Neuronal stem cell (in vitro differentiated cells): ENCODE measurements at regions not wholly inside any gene's neighbourhood (a gene's known extent, or its start where the extent isn't known, plus 50 kb on each side); places are given as distances from the start of the nearest gene placed in this dataset.
A peak's percentile ranks its signal among the peaks of the same experiment; 100 is the strongest.

Experiments
- DNase-seq: peaks from one replicate; pipeline ENCODE4 v3.0.0-alpha.2; 2013; ENCODE audit warnings: low spot score
- H2AFZ ChIP-seq: one replicate; pipeline ENCODE4 v1.6.1; 2013; ENCODE audit warnings: mild to moderate bottlenecking, low read length, inconsistent platforms
- H2AK5ac ChIP-seq: 2 replicates; pipeline ENCODE4 v1.6.1; 2013; ENCODE audit warnings: low read depth, mild to moderate bottlenecking, inconsistent platforms, low read length, moderate library complexity, mixed read lengths
- H2BK120ac ChIP-seq: 2 replicates; pipeline ENCODE4 v1.6.1; 2013; ENCODE audit warnings: low read depth, mild to moderate bottlenecking, inconsistent platforms, low read length, moderate library complexity, mixed read lengths
- H2BK12ac ChIP-seq: one replicate; pipeline ENCODE4 v1.6.1; 2013; ENCODE audit warnings: low read length, inconsistent platforms
- H2BK15ac ChIP-seq: 2 replicates; pipeline ENCODE4 v1.6.1; 2013; ENCODE audit warnings: mild to moderate bottlenecking, low read length, inconsistent platforms, mixed read lengths
- H2BK5ac ChIP-seq: one replicate; pipeline ENCODE4 v1.6.1; 2013; ENCODE audit warnings: inconsistent platforms, mild to moderate bottlenecking, low read length, moderate library complexity
- H3K14ac ChIP-seq: one replicate; pipeline ENCODE4 v1.6.1; 2013; ENCODE audit warnings: low read length, inconsistent platforms
- H3K18ac ChIP-seq: 2 replicates; pipeline ENCODE4 v1.6.1; 2013; ENCODE audit warnings: low read length, inconsistent platforms
- H3K23ac ChIP-seq: 2 replicates; pipeline ENCODE4 v1.6.1; 2013; ENCODE audit warnings: low read depth, mild to moderate bottlenecking, mixed read lengths, low read length, inconsistent platforms; ENCODE audit not compliant: poor library complexity
- H3K27ac ChIP-seq: replicated peaks from 3 replicates; pipeline ENCODE4 v1.5.1; 2013; ENCODE audit warnings: low read length, inconsistent platforms
- H3K27me3 ChIP-seq, 3 experiments: 2 replicates each; pipeline ENCODE4 v1.6.1; 2013; ENCODE audit warnings: low read length in 3 of 3, mild to moderate bottlenecking in 2 of 3, inconsistent platforms in 1 of 3, low read depth in 1 of 3, mixed read lengths in 1 of 3, moderate library complexity in 1 of 3; ENCODE audit not compliant: control insufficient read depth in 3 of 3, insufficient read depth in 3 of 3
- H3K36me3 ChIP-seq, 2 donors: replicated peaks in 1 of 2; 2 replicates each; pipeline ENCODE4 v1.6.1; 2013; ENCODE audit warnings: low read length in 2 of 2; ENCODE audit not compliant: control insufficient read depth in 2 of 2, insufficient read depth in 2 of 2
- H3K4ac ChIP-seq: 2 replicates; pipeline ENCODE4 v1.6.1; 2013; ENCODE audit warnings: inconsistent platforms, mild to moderate bottlenecking, low read length, moderate library complexity
- H3K4me1 ChIP-seq, 2 donors: 1 replicate in 1 of 2; 2 replicates in 1 of 2; pipeline ENCODE4 v1.6.1; 2013; ENCODE audit warnings: low read length in 2 of 2, low read depth in 1 of 2; ENCODE audit not compliant: control insufficient read depth in 2 of 2, insufficient read depth in 1 of 2
- H3K4me2 ChIP-seq: one replicate; pipeline ENCODE4 v1.6.1; 2013; ENCODE audit warnings: mild to moderate bottlenecking, low read length, inconsistent platforms; ENCODE audit not compliant: insufficient read depth, poor library complexity, severe bottlenecking
- H3K4me3 ChIP-seq, 2 donors: 2 replicates each; pipeline ENCODE4 v1.5.1; 2013; ENCODE audit warnings: low read length in 2 of 2, mild to moderate bottlenecking in 2 of 2, inconsistent platforms in 1 of 2, moderate library complexity in 1 of 2
- H3K79me1 ChIP-seq: one replicate; pipeline ENCODE4 v1.6.1; 2013; ENCODE audit warnings: low read depth, mild to moderate bottlenecking, inconsistent platforms, low read length, moderate library complexity
- H3K9ac ChIP-seq: one replicate; pipeline ENCODE4 v1.6.1; 2013; ENCODE audit warnings: mild to moderate bottlenecking, low read depth, low read length, inconsistent platforms; ENCODE audit not compliant: poor library complexity
- H3K9me3 ChIP-seq, 2 donors: replicated peaks in 1 of 2; 2 replicates each; pipeline versions ENCODE3 to v1.6.1; 2013; ENCODE audit warnings: low read length in 2 of 2, mild to moderate bottlenecking in 2 of 2, inconsistent platforms in 1 of 2, low read depth in 1 of 2, mixed read lengths in 1 of 2, moderate library complexity in 1 of 2; ENCODE audit not compliant: control insufficient read depth in 2 of 2, insufficient read depth in 1 of 2
- H4K8ac ChIP-seq: one replicate; pipeline ENCODE4 v1.6.1; 2013; ENCODE audit warnings: low read depth, mild to moderate bottlenecking, inconsistent platforms, low read length, moderate library complexity
- H4K91ac ChIP-seq: one replicate; pipeline ENCODE4 v1.6.1; 2013; ENCODE audit warnings: low read length, low read depth, mild to moderate bottlenecking, inconsistent platforms; ENCODE audit not compliant: poor library complexity
- WGBS, 2 donors: extraction: QIAGEN DNeasy Blood & Tissue Kit; methylation state at CpG; one replicate each; pipeline ENCODE4 v1.1.7; 2013; ENCODE audit warnings: missing lambda C conversion rate in 2 of 2, mixed read lengths in 1 of 2; ENCODE audit not compliant: insufficient read length in 2 of 2, insufficient replicate concordance in 1 of 2; ENCODE audit errors: extremely low coverage in 2 of 2; 5-methylcytosine and 5-hydroxymethylcytosine counted together

GRCh38 chr14:82070040-82070439 is 536.4 kb upstream of the SEL1L start:
- Histone ChIP-seq H3K9me3 (no peaks in the 10 kb centered on the region), H4K8ac (no peak overlapping the region), H3K79me1 (no peaks in the 10 kb centered on the region), H3K27me3 (no peaks in the 10 kb centered on the region), H3K4me2 (no peak overlapping the region), H2BK15ac (no peak overlapping the region), H3K14ac (no peak overlapping the region), H3K36me3 (no peaks in the 10 kb centered on the region), H4K91ac (no peak overlapping the region), H3K4me1 (no peaks in the 10 kb centered on the region), H3K27ac (no peak overlapping the region), H3K23ac (no peak overlapping the region), H3K4ac (no peak overlapping the region), H2AK5ac (no peak overlapping the region), H2BK120ac (no peak overlapping the region), H3K18ac (no peak overlapping the region), H3K4me3 (no peak overlapping the region), H2AFZ (no peak overlapping the region), H2BK5ac (no peak overlapping the region), H3K9ac (no peak overlapping the region), H2BK12ac (no peak overlapping the region)
- no CpG with 5 or more reads among the region's 3 CpGs for WGBS, 2 donors
- no peak for DNase-seq

DNA sequence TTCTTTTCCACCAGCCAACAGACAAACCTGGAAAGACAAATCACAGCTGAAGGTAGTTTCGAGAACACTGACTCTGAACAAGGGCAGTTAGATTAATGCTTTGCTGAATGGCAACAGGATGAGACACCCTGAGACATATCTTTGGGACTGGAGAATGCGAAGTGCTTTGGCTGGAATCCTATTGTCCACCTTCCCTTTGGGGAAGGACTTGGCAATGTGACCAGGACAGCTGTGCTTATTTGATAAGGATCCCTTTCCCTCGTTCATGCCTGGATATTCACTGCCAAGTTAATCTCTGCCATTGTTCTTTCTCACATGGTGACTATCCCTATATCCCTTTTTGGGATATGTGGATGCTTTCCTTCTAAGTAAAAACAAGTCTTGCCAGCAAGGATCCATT is 537.1 kb upstream of the SEL1L start:
- no peak for DNase-seq
- Histone ChIP-seq H3K9ac (no peak overlapping the region), H3K27me3 (no peaks in the 10 kb centered on the region), H2AK5ac (no peak overlapping the region), H2BK12ac (no peak overlapping the region), H3K27ac (no peak overlapping the region), H3K23ac (no peak overlapping the region), H3K4ac (no peak overlapping the region), H3K9me3 (no peaks in the 10 kb centered on the region), H3K4me1 (no peaks in the 10 kb centered on the region), H3K79me1 (no peaks in the 10 kb centered on the region), H2BK5ac (no peak overlapping the region), H4K91ac (no peak overlapping the region), H3K4me2 (no peak overlapping the region), H2AFZ (no peak overlapping the region), H3K14ac (no peak overlapping the region), H3K36me3 (no peaks in the 10 kb centered on the region), H4K8ac (no peak overlapping the region), H2BK15ac (no peak overlapping the region), H2BK120ac (no peak overlapping the region), H3K18ac (no peak overlapping the region), H3K4me3 (no peak overlapping the region)
- no CpG with 5 or more reads among the region's 3 CpGs for WGBS, 2 donors

- no peaks in the 10 kb centered on the region for H3K4me1 ChIP-seq
- no CpG with 5 or more reads among the region's 2 CpGs for WGBS, 2 donors
Measured at GRCh38 chr14:82073547-82073946, 539.9 kb upstream of the SEL1L start.

GRCh38 chr14:82075566-82075965 is 541.9 kb upstream of the SEL1L start:
- no peak overlapping the region for H3K9ac ChIP-seq
- no peaks in the 10 kb centered on the region for H3K79me1 ChIP-seq
- no peak overlapping the region for H4K8ac ChIP-seq
- H3K4me3 ChIP-seq = no peak overlapping the region
- no peaks in the 10 kb centered on the region for H3K9me3 ChIP-seq
- H2BK120ac ChIP-seq = no peak overlapping the region
- H4K91ac ChIP-seq = no peak overlapping the region
- no peak overlapping the region for H2BK5ac ChIP-seq
- H3K4me2 ChIP-seq = no peak overlapping the region
- H3K27me3 ChIP-seq = no peaks in the 10 kb centered on the region
- no peak overlapping the region for H3K14ac ChIP-seq
- H2BK12ac ChIP-seq = no peak overlapping the region
- WGBS, 2 donors = no CpG with 5 or more reads among the region's 3 CpGs
- no peak overlapping the region for H2BK15ac ChIP-seq
- no peak overlapping the region for H3K27ac ChIP-seq
- no peak overlapping the region for H3K23ac ChIP-seq
- H3K36me3 ChIP-seq = no peaks in the 10 kb centered on the region
- H3K4me1 ChIP-seq = peaks cover 0 to 2% of the 10 kb centered on the region in 2 donors
- H3K18ac ChIP-seq = no peak overlapping the region
- H3K4ac ChIP-seq = no peak overlapping the region
- H2AK5ac ChIP-seq = no peak overlapping the region
- DNase-seq = peak; percentile 73
- H2AFZ ChIP-seq = no peak overlapping the region

More at GRCh38 chr14:82073547-82073946, 539.9 kb upstream of the SEL1L start:
- H4K91ac ChIP-seq = no peak overlapping the region
- H3K14ac ChIP-seq = no peak overlapping the region
- no peak overlapping the region for H2AK5ac ChIP-seq
- no peaks in the 10 kb centered on the region for H3K36me3 ChIP-seq
- no peak overlapping the region for H3K4ac ChIP-seq
- H3K18ac ChIP-seq = no peak overlapping the region
- no peak overlapping the region for H3K27ac ChIP-seq
- H2AFZ ChIP-seq = no peak overlapping the region
- no peak overlapping the region for H2BK120ac ChIP-seq
- no peak overlapping the region for H3K23ac ChIP-seq
- H3K9me3 ChIP-seq = no peaks in the 10 kb centered on the region
- no peak overlapping the region for H2BK12ac ChIP-seq
- no peak for DNase-seq
- no peaks in the 10 kb centered on the region for H3K27me3 ChIP-seq
- H3K4me3 ChIP-seq = no peak overlapping the region
- no peak overlapping the region for H4K8ac ChIP-seq
- no peaks in the 10 kb centered on the region for H3K79me1 ChIP-seq
- H2BK15ac ChIP-seq = no peak overlapping the region
- H2BK5ac ChIP-seq = no peak overlapping the region
- H3K9ac ChIP-seq = no peak overlapping the region
- H3K4me2 ChIP-seq = no peak overlapping the region
